Progenitor cell of endocrine pancreas (in vitro differentiated cells): ENCODE measurements at regions not wholly inside any gene's neighbourhood (a gene's known extent, or its start where the extent isn't known, plus 50 kb on each side); places are given as distances from the start of the nearest gene placed in this dataset.

ENCODE experiments used
- DNase-seq: peaks from one replicate; pipeline ENCODE4 v3.0.0; 2021; ENCODE audit warnings: low spot score; ENCODE audit not compliant: unreplicated experiment
- H3K27ac Mint-ChIP-seq: 2 replicates; pipeline ENCODE4 v1.8.0; 2021; ENCODE audit warnings: mild to moderate bottlenecking, moderate library complexity, mixed read lengths
- H3K27me3 Mint-ChIP-seq: 2 replicates; pipeline ENCODE4 v1.8.0; 2021; ENCODE audit warnings: mixed read lengths
- H3K36me3 Mint-ChIP-seq: 2 replicates; pipeline ENCODE4 v1.8.0; 2022; ENCODE audit warnings: mixed read lengths; ENCODE audit not compliant: insufficient read depth
- H3K4me1 Mint-ChIP-seq: 2 replicates; pipeline ENCODE4 v1.8.0; 2021; ENCODE audit warnings: low read depth, mixed read lengths
- H3K4me3 Mint-ChIP-seq: 2 replicates; pipeline ENCODE4 v1.8.0; 2021; ENCODE audit warnings: low read depth, mild to moderate bottlenecking, moderate library complexity, mixed read lengths
- H3K9me3 Mint-ChIP-seq: 2 replicates; pipeline ENCODE4 v1.8.0; 2021; ENCODE audit warnings: low read depth, mixed read lengths
- CTCF ChIP-seq: fragments of 200-600 bp; sonication (generic); IDR thresholded peaks from one replicate; pipeline ENCODE4 v1.5.0; 2021; ENCODE audit warnings: antibody characterized with exemption, mild to moderate bottlenecking; ENCODE audit not compliant: unreplicated experiment

- no peak for DNase-seq
- Mint-ChIP-seq H3K27ac (no peak overlapping the region), H3K4me1 (peaks cover 17% of the 10 kb centered on the region), H3K36me3 (no peaks in the 10 kb centered on the region), H3K4me3 (no peak overlapping the region), H3K9me3 (no peaks in the 10 kb centered on the region), H3K27me3 (peaks cover 24% of the 10 kb centered on the region)
- TF ChIP-seq CTCF: no peak
Observed at GRCh38 chr6:168838037-168838399, 397.0 kb downstream of the SMOC2 start.

- H3K4me1 Mint-ChIP-seq: peaks cover 17% of the 10 kb centered on the region
- H3K36me3 Mint-ChIP-seq: no peaks in the 10 kb centered on the region
- TF ChIP-seq CTCF: no peak
- no peak for DNase-seq
- H3K27ac Mint-ChIP-seq: no peak overlapping the region
- H3K27me3 Mint-ChIP-seq: peaks cover 24% of the 10 kb centered on the region
- no peaks in the 10 kb centered on the region for H3K9me3 Mint-ChIP-seq
- H3K4me3 Mint-ChIP-seq: no peak overlapping the region
Observed at GRCh38 chr6:168837254-168838036, 396.5 kb downstream of the SMOC2 start.

- TF ChIP-seq CTCF: no peak
- H3K27ac Mint-ChIP-seq: no peak overlapping the region
- no peak for DNase-seq
- no peaks in the 10 kb centered on the region for H3K36me3 Mint-ChIP-seq
- peaks cover 17% of the 10 kb centered on the region for H3K4me1 Mint-ChIP-seq
- H3K9me3 Mint-ChIP-seq: no peaks in the 10 kb centered on the region
- no peak overlapping the region for H3K4me3 Mint-ChIP-seq
- H3K27me3 Mint-ChIP-seq: peaks cover 14% of the 10 kb centered on the region
Observed at GRCh38 chr6:168835991-168836390, 395.0 kb downstream of the SMOC2 start.

GRCh38 chr6:168834801-168835200, 393.8 kb downstream of the SMOC2 start:
- no peak for TF ChIP-seq CTCF
- Mint-ChIP-seq H3K9me3 (no peaks in the 10 kb centered on the region), H3K4me1 (peaks cover 17% of the 10 kb centered on the region), H3K27me3 (peaks cover 13% of the 10 kb centered on the region), H3K27ac (peak overlapping the region; percentile 65), H3K4me3 (no peak overlapping the region), H3K36me3 (no peaks in the 10 kb centered on the region)
- no peak for DNase-seq

- Mint-ChIP-seq H3K27ac (no peak overlapping the region), H3K36me3 (no peaks in the 10 kb centered on the region), H3K9me3 (no peaks in the 10 kb centered on the region), H3K4me1 (peaks cover 17% of the 10 kb centered on the region), H3K27me3 (peaks cover 6% of the 10 kb centered on the region), H3K4me3 (no peak overlapping the region)
- TF ChIP-seq CTCF: no peak
- no peak for DNase-seq
Observed at GRCh38 chr6:168834042-168834587, 393.1 kb downstream of the SMOC2 start.
